Hepatocyte (in vitro differentiated cells): ENCODE measurements at regions not wholly inside any gene's neighbourhood (a gene's known extent, or its start where the extent isn't known, plus 50 kb on each side); places are given as distances from the start of the nearest gene placed in this dataset.

Experiments
- DNase-seq: peaks from one replicate; pipeline ENCODE4 v3.0.0-alpha.2; 2016; ENCODE audit warnings: low spot score
- H2AFZ ChIP-seq: fragments of 200-600 bp; sonication (generic); 2 replicates; pipeline ENCODE4 v1.6.0; 2016; ENCODE audit warnings: antibody characterized with exemption, mild to moderate bottlenecking
- H3K27ac ChIP-seq: fragments of 200-600 bp; sonication (generic); 2 replicates; pipeline ENCODE4 v1.5.1; 2016; ENCODE audit warnings: mild to moderate bottlenecking
- H3K27me3 ChIP-seq: fragments of 200-600 bp; sonication (generic); 2 replicates; pipeline ENCODE4 v1.6.1; 2016
- H3K36me3 ChIP-seq: fragments of 200-600 bp; sonication (generic); replicated peaks from 2 replicates; pipeline ENCODE4 v1.5.1; 2016; ENCODE audit warnings: low read depth; ENCODE audit not compliant: insufficient read depth
- H3K4me1 ChIP-seq: fragments of 200-600 bp; sonication (generic); 2 replicates; pipeline ENCODE4 v1.5.1; 2016; ENCODE audit warnings: mild to moderate bottlenecking, moderate library complexity; ENCODE audit not compliant: insufficient read depth
- H3K4me2 ChIP-seq: fragments of 200-600 bp; sonication (generic); 2 replicates; pipeline ENCODE4 v1.6.0; 2016
- H3K4me3 ChIP-seq: fragments of 200-600 bp; sonication (generic); 2 replicates; pipeline ENCODE4 v1.5.1; 2016; ENCODE audit warnings: mild to moderate bottlenecking
- H3K79me2 ChIP-seq: fragments of 200-600 bp; sonication (generic); 2 replicates; pipeline ENCODE4 v1.6.0; 2017; ENCODE audit warnings: mild to moderate bottlenecking
- H3K9me2 ChIP-seq: fragments of 200-600 bp; sonication (generic); replicated peaks from 2 replicates; pipeline ENCODE4 v1.6.0; 2017; ENCODE audit warnings: mild to moderate bottlenecking; ENCODE audit not compliant: insufficient read depth
- H3K9me3 ChIP-seq: fragments of 200-600 bp; sonication (generic); 2 replicates; pipeline ENCODE4 v1.5.1; 2016; ENCODE audit warnings: low read depth, mild to moderate bottlenecking
- H4K20me1 ChIP-seq: fragments of 200-600 bp; sonication (generic); 2 replicates; pipeline ENCODE4 v1.6.0; 2016; ENCODE audit warnings: mild to moderate bottlenecking; ENCODE audit not compliant: insufficient read depth, poor library complexity, severe bottlenecking
- CTCF ChIP-seq: fragments of 200-600 bp; sonication (generic); IDR thresholded peaks from 2 replicates; pipeline ENCODE4 v1.5.1; 2016; ENCODE audit warnings: antibody characterized with exemption, mild to moderate bottlenecking; ENCODE audit not compliant: poor library complexity
- EZH2 ChIP-seq: fragments of 200-600 bp; sonication (generic); IDR thresholded peaks from 2 replicates; pipeline ENCODE4 v1.6.1; 2016; ENCODE audit warnings: antibody characterized with exemption, mild to moderate bottlenecking, borderline replicate concordance
- EZH2phosphoT487 ChIP-seq: fragments of 200-600 bp; sonication (generic); IDR thresholded peaks from one replicate; pipeline ENCODE4 v1.6.1; 2018; ENCODE audit warnings: antibody characterized with exemption, mild to moderate bottlenecking, low read depth, moderate library complexity; ENCODE audit not compliant: unreplicated experiment, severe bottlenecking
- WGBS: methylation state at CpG from one replicate; pipeline ENCODE4 v1.1.6; 2016; ENCODE audit warnings: low lambda C conversion rate; ENCODE audit errors: missing lambda C conversion rate; 5-methylcytosine and 5-hydroxymethylcytosine counted together

GRCh38 chr7:131090886-131091692 is 236.6 kb upstream of the MKLN1 start:
- H4K20me1 ChIP-seq: peaks cover 6% of the 10 kb centered on the region
- H3K4me3 ChIP-seq: no peak overlapping the region
- no peaks in the 10 kb centered on the region for H3K36me3 ChIP-seq
- H2AFZ ChIP-seq: no peak overlapping the region
- H3K9me3 ChIP-seq: no peaks in the 10 kb centered on the region
- no peaks in the 10 kb centered on the region for H3K27me3 ChIP-seq
- no peaks in the 10 kb centered on the region for H3K4me1 ChIP-seq
- 73% methylated on average over 7 of the region's 7 CpGs for whole genome bisulfite sequencing
- no peak for TF ChIP-seq EZH2
- no peak for TF ChIP-seq EZH2phosphoT487
- no peak for TF ChIP-seq CTCF
- DNase-seq: no peak
- H3K9me2 ChIP-seq: no peaks in the 10 kb centered on the region
- H3K79me2 ChIP-seq: peaks cover 22% of the 10 kb centered on the region
- H3K4me2 ChIP-seq: no peak overlapping the region
- H3K27ac ChIP-seq: no peak overlapping the region

GRCh38 chr7:131094685-131095084 is 233.0 kb upstream of the MKLN1 start:
- 94% methylated on average over 11 of the region's 11 CpGs for WGBS
- no peaks in the 10 kb centered on the region for H3K4me1 ChIP-seq
- peaks cover 32% of the 10 kb centered on the region for H3K79me2 ChIP-seq

GRCh38 chr7:131095346-131095745 is 232.3 kb upstream of the MKLN1 start:
- Histone ChIP-seq H3K9me2 (no peaks in the 10 kb centered on the region), H3K4me1 (no peaks in the 10 kb centered on the region), H2AFZ (no peak overlapping the region), H3K9me3 (no peaks in the 10 kb centered on the region), H3K36me3 (no peaks in the 10 kb centered on the region), H4K20me1 (peaks cover 6% of the 10 kb centered on the region), H3K4me2 (no peak overlapping the region), H3K27me3 (no peaks in the 10 kb centered on the region), H3K27ac (no peak overlapping the region), H3K4me3 (no peak overlapping the region), H3K79me2 (peaks cover 36% of the 10 kb centered on the region)
- DNase-seq: no peak
- 84% methylated on average over 7 of the region's 7 CpGs for WGBS
- TF ChIP-seq EZH2phosphoT487 (no peak), EZH2 (no peak), CTCF (no peak)

More at GRCh38 chr7:131094685-131095084, 233.0 kb upstream of the MKLN1 start:
- peaks cover 6% of the 10 kb centered on the region for H4K20me1 ChIP-seq
- H3K27ac ChIP-seq: no peak overlapping the region
- H3K4me2 ChIP-seq: no peak overlapping the region
- no peaks in the 10 kb centered on the region for H3K9me3 ChIP-seq
- no peak for TF ChIP-seq EZH2
- no peak for TF ChIP-seq CTCF
- TF ChIP-seq EZH2phosphoT487: no peak
- H2AFZ ChIP-seq: no peak overlapping the region
- H3K4me3 ChIP-seq: no peak overlapping the region
- H3K9me2 ChIP-seq: no peaks in the 10 kb centered on the region
- no peaks in the 10 kb centered on the region for H3K36me3 ChIP-seq
- DNase-seq: no peak
- no peaks in the 10 kb centered on the region for H3K27me3 ChIP-seq
